ENCODE measurements at regions not wholly inside any gene's neighbourhood (a gene's known extent, or its start where the extent isn't known, plus 50 kb on each side); places are given as distances from the start of the nearest gene placed in this dataset.

GRCh38 chr15:34652726-34653033 is 69.2 kb upstream of the GOLGA8B start:
- H3K4me2 ChIP-seq (ENCODE audit: low read length) = no peak overlapping the region
- H3K9me2 ChIP-seq (ENCODE audit: insufficient read depth) = no peaks in the 10 kb centered on the region
- ChIA-PET RAD21 (ENCODE audit: low non-redundant PET in 1 of 2, low total read pairs in 2 of 2, uncharacterized antibody in 2 of 2, unreplicated experiment in 2 of 2) (no interaction called here), POLR2A (no interaction called here), CTCF (no interaction called here)
- no peaks in the 10 kb centered on the region for H3K36me3 ChIP-seq (ENCODE audit: control insufficient read depth in 1 of 2, insufficient read depth in 2 of 2, low read length in 2 of 2)
- H4K20me1 ChIP-seq (ENCODE audit: insufficient read depth) = no peaks in the 10 kb centered on the region
- no peak overlapping the region for H3K27ac ChIP-seq (ENCODE audit: low read depth, low read length)
- intact Hi-C loops (cut with micrococcal nuclease) = no loop called here
- H3K79me2 ChIP-seq (ENCODE audit: insufficient read depth, low read length) = no peaks in the 10 kb centered on the region
- BruUV-seq (replicated peaks) = no TSS peak
- ATAC-seq (no peak), DNase-seq (ENCODE audit: low read depth, low spot score) (no peak)
- no peak overlapping the region for H3K4me3 ChIP-seq (replicated peaks in 1 of 2; ENCODE audit: low read depth in 1 of 2, low read length in 2 of 2)
- H3K27me3 ChIP-seq (ENCODE audit: insufficient read depth, low read length) = 0 out of 2 replicates have a peak, but pooled peaks cover 18% of the 10 kb centered on the region
- no peaks in the 10 kb centered on the region for H3K4me1 ChIP-seq (ENCODE audit: control insufficient read depth in 1 of 2, insufficient read depth in 2 of 2, low read length in 2 of 2)
- no peak overlapping the region for H3K9ac ChIP-seq (ENCODE audit: low read length)
- H3K9me3 ChIP-seq (ENCODE audit: control insufficient read depth in 1 of 2, insufficient read depth in 1 of 2, low read depth in 1 of 2, low read length in 2 of 2) = no peaks in the 10 kb centered on the region
- H2AFZ ChIP-seq (ENCODE audit: low read depth, low read length, poor library complexity, severe bottlenecking) = no peak overlapping the region
- TF ChIP-seq SRF (IDR thresholded peaks at IDR 0.05; ENCODE audit: low read depth) (no peak), YY1 (IDR thresholded peaks at IDR 0.05; ENCODE audit: extremely low read depth, insufficient replicate concordance, low read depth, low read length) (no peak), EZH2phosphoT487 (IDR thresholded peaks at IDR 0.05; ENCODE audit: borderline replicate concordance) (no peak), REST (IDR thresholded peaks at IDR 0.05; ENCODE audit: low read depth) (no peak), EGR1 (IDR thresholded peaks at IDR 0.05; ENCODE audit: low read depth) (no peak), ZFX (IDR thresholded peaks at IDR 0.05) (no peak), ZNF274 (IDR thresholded peaks at IDR 0.05; ENCODE audit: low read depth, low read length) (no peak), SIN3A (IDR thresholded peaks at IDR 0.05; ENCODE audit: low read depth) (no peak), ATF3 (IDR thresholded peaks at IDR 0.05) (no peak), EZH2 (IDR thresholded peaks at IDR 0.05) (no peak), CEBPB (IDR thresholded peaks at IDR 0.05; ENCODE audit: low read depth) (no peak), TCF7L2 (IDR thresholded peaks at IDR 0.05; ENCODE audit: borderline replicate concordance, extremely low read depth, insufficient read depth, insufficient read length) (no peak), ZBTB33 (IDR thresholded peaks at IDR 0.05; ENCODE audit: extremely low read depth, insufficient replicate concordance, low read length) (no peak), ELF1 (IDR thresholded peaks at IDR 0.05; ENCODE audit: borderline replicate concordance, low read depth) (no peak), RAD21 (IDR thresholded peaks at IDR 0.05; ENCODE audit: low read depth) (no peak), POLR2A (IDR thresholded peaks at IDR 0.05; ENCODE audit: borderline replicate concordance, extremely low read depth, insufficient read depth, insufficient read length) (no peak)
